ENCODE measurements at regions not wholly inside any gene's neighbourhood (a gene's known extent, or its start where the extent isn't known, plus 50 kb on each side); places are given as distances from the start of the nearest gene placed in this dataset.

GRCh38 chr13:86090181-86090580 is 291.0 kb upstream of the SLITRK6 start:
- TF ChIP-seq CTCF (IDR thresholded peaks at IDR 0.05) (no peak), POLR2A (IDR thresholded peaks at IDR 0.05) (no peak), EP300 (IDR thresholded peaks at IDR 0.05) (no peak)
